Liver (tissue), 8 donors: ENCODE measurements at regions not wholly inside any gene's neighbourhood (a gene's known extent, or its start where the extent isn't known, plus 50 kb on each side); places are given as distances from the start of the nearest gene placed in this dataset.

Experiments used
- DNase-seq: peaks from one replicate; pipeline ENCODE4 v3.0.0-alpha.2; 2017; ENCODE audit warnings: low spot score
- H3K27ac ChIP-seq, 2 donors: one replicate each; pipeline ENCODE4 v1.7.0; 2013; ENCODE audit warnings: inconsistent platforms in 2 of 2, low read length in 2 of 2, control low read depth in 1 of 2, low read depth in 1 of 2, mild to moderate bottlenecking in 1 of 2
- H3K27me3 ChIP-seq, 4 donors: one replicate each; pipeline versions ENCODE4 v1.6.1 to v1.7.0; 2013; ENCODE audit warnings: low read length in 3 of 4, inconsistent platforms in 1 of 4, mild to moderate bottlenecking in 1 of 4, moderate library complexity in 1 of 4; ENCODE audit not compliant: control insufficient read depth in 4 of 4, insufficient read depth in 4 of 4
- H3K36me3 ChIP-seq, 4 donors: one replicate each; pipeline versions ENCODE4 v1.6.1 to v1.7.0; 2013; ENCODE audit warnings: low read length in 3 of 4, mild to moderate bottlenecking in 3 of 4, low read depth in 1 of 4, moderate library complexity in 1 of 4; ENCODE audit not compliant: control insufficient read depth in 4 of 4, insufficient read depth in 3 of 4
- H3K4me1 ChIP-seq, 4 donors: one replicate each; pipeline versions ENCODE4 v1.6.1 to v1.7.0; 2013; ENCODE audit warnings: low read length in 3 of 4, mild to moderate bottlenecking in 3 of 4, moderate library complexity in 1 of 4; ENCODE audit not compliant: control insufficient read depth in 4 of 4, insufficient read depth in 4 of 4
- H3K4me3 ChIP-seq, 3 donors: one replicate each; pipeline versions ENCODE4 v1.6.1 to v1.7.0; 2013; ENCODE audit warnings: low read length in 3 of 3, control low read depth in 1 of 3, low read depth in 1 of 3, mild to moderate bottlenecking in 1 of 3
- H3K9ac ChIP-seq, 2 donors: one replicate each; pipeline ENCODE4 v1.7.0; 2013; ENCODE audit warnings: low read length in 2 of 2, mild to moderate bottlenecking in 2 of 2, moderate library complexity in 2 of 2, control low read depth in 1 of 2, low read depth in 1 of 2
- H3K9me3 ChIP-seq, 4 donors: one replicate each; pipeline versions ENCODE4 v1.6.1 to v1.7.0; 2013; ENCODE audit warnings: low read length in 3 of 4; ENCODE audit not compliant: control insufficient read depth in 4 of 4
- GABPA ChIP-seq, 2 donors: IDR thresholded peaks in 1 of 2; conservative IDR thresholded peaks in 1 of 2; 2 replicates each; pipeline ENCODE4 v1.6.1; 2016; ENCODE audit warnings: antibody characterized with exemption in 2 of 2, mild to moderate bottlenecking in 1 of 2, moderate library complexity in 1 of 2
- JUND ChIP-seq, 2 donors: IDR thresholded peaks; 2 replicates each; pipeline ENCODE4 v1.6.1; 2016; ENCODE audit warnings: antibody characterized with exemption in 2 of 2
- RAD21 ChIP-seq, 2 donors: IDR thresholded peaks; 2 replicates each; pipeline ENCODE4 v1.6.1; 2016; ENCODE audit warnings: antibody characterized with exemption in 2 of 2, mild to moderate bottlenecking in 2 of 2
- RXRA ChIP-seq, 2 donors: IDR thresholded peaks; 2 replicates each; pipeline ENCODE4 v1.6.1; 2017 to 2018; ENCODE audit warnings: antibody characterized with exemption in 2 of 2, mild to moderate bottlenecking in 1 of 2
- SP1 ChIP-seq: IDR thresholded peaks from 2 replicates; pipeline ENCODE4 v1.6.1; 2018; ENCODE audit warnings: antibody characterized with exemption, mild to moderate bottlenecking
- TAF1 ChIP-seq: conservative IDR thresholded peaks from 2 replicates; pipeline ENCODE4 v1.6.1; 2016; ENCODE audit warnings: antibody characterized with exemption, mild to moderate bottlenecking
- YY1 ChIP-seq: IDR thresholded peaks from 2 replicates; pipeline ENCODE4 v1.6.1; 2016; ENCODE audit warnings: antibody characterized with exemption, mild to moderate bottlenecking
- ZBTB33 ChIP-seq: IDR thresholded peaks from 2 replicates; pipeline ENCODE4 v1.6.1; 2016; ENCODE audit warnings: antibody characterized with exemption
- WGBS: extraction: QIAGEN DNeasy Blood & Tissue Kit; methylation state at CpG from one replicate; pipeline ENCODE4 v1.1.7; 2013; 5-methylcytosine and 5-hydroxymethylcytosine counted together
- TF ChIP-seq, protein P1 (sequence below): IDR thresholded peaks from 2 replicates; pipeline ENCODE4 v1.6.1; 2016; ENCODE audit warnings: antibody characterized with exemption, mild to moderate bottlenecking
- TF ChIP-seq, protein P2 (sequence below): fragments of 150-350 bp; IDR thresholded peaks from 2 replicates; pipeline ENCODE4 v1.5.1; 2017; ENCODE audit warnings: improper control_type of control experiment, low read depth, low read length; ENCODE audit not compliant: missing input control
- donor health status: healthy.
- donor health status: healthy.
- donor health status: healthy.
- donor health status: healthy.
- donor health status: healthy.

DNA sequence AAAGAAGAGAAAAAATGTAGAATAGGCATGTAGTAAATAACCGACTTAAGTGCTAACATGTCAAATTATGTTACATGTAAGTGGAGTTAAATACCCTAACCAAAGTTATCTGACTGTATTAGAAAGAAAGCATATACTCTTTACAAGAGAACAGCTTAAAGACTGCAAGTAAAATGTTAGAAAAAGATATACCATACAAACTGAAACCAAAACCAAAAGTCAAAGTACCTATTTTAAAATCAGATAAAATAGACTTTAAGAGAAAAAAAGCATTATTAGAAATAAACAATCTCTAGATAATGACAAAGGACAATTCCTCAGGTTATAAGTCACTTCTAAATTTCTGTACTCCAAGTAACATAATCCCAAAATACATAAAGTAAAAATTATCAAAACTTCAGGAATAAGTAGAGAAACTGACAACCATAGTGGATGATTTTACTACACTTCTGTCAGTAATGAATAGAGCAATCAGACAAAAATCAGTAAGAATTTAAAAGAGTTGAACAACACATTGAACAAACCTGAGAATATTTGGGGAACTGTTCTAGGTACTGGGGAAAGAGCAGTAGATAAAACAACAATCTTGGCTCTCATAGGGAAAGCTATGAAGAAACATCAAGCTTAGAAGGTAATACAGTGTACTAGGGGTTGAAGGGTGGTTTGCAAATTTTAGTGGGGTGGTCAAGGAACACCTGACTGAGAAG is 127.3 kb downstream of the TBX19 start:
- 92% methylated on average over 1 of the region's 1 CpG for WGBS
- Histone ChIP-seq H3K4me3 (no peak overlapping the region), H3K4me1 (no peaks in the 10 kb centered on the region), H3K27ac (no peak overlapping the region), H3K9me3 (no peaks in the 10 kb centered on the region), H3K27me3 (no peaks in the 10 kb centered on the region), H3K36me3 (no peaks in the 10 kb centered on the region), H3K9ac (no peak overlapping the region)
- TF ChIP-seq ZBTB33, result no peak
- no peak for TF ChIP-seq GABPA (IDR thresholded peaks at IDR 0.05 in 1 of 2, conservative IDR thresholded peaks at IDR 0.05 in 1 of 2)
- TF ChIP-seq, protein P1, sequence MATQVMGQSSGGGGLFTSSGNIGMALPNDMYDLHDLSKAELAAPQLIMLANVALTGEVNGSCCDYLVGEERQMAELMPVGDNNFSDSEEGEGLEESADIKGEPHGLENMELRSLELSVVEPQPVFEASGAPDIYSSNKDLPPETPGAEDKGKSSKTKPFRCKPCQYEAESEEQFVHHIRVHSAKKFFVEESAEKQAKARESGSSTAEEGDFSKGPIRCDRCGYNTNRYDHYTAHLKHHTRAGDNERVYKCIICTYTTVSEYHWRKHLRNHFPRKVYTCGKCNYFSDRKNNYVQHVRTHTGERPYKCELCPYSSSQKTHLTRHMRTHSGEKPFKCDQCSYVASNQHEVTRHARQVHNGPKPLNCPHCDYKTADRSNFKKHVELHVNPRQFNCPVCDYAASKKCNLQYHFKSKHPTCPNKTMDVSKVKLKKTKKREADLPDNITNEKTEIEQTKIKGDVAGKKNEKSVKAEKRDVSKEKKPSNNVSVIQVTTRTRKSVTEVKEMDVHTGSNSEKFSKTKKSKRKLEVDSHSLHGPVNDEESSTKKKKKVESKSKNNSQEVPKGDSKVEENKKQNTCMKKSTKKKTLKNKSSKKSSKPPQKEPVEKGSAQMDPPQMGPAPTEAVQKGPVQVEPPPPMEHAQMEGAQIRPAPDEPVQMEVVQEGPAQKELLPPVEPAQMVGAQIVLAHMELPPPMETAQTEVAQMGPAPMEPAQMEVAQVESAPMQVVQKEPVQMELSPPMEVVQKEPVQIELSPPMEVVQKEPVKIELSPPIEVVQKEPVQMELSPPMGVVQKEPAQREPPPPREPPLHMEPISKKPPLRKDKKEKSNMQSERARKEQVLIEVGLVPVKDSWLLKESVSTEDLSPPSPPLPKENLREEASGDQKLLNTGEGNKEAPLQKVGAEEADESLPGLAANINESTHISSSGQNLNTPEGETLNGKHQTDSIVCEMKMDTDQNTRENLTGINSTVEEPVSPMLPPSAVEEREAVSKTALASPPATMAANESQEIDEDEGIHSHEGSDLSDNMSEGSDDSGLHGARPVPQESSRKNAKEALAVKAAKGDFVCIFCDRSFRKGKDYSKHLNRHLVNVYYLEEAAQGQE, result no peak
- TF ChIP-seq YY1, result no peak
- TF ChIP-seq TAF1, result no peak
- TF ChIP-seq JUND (IDR thresholded peaks at IDR 0.05), result no peak
- DNase-seq, result no peak

- H3K4me1 ChIP-seq, result no peaks in the 10 kb centered on the region
- H3K27me3 ChIP-seq, result no peaks in the 10 kb centered on the region
- DNase-seq, result no peak
- TF ChIP-seq SP1 (no peak), TAF1 (no peak), ZBTB33 (no peak), RAD21 (IDR thresholded peaks at IDR 0.05) (no peak), JUND (IDR thresholded peaks at IDR 0.05) (no peak), RXRA (IDR thresholded peaks at IDR 0.05) (no peak), YY1 (no peak)
- TF ChIP-seq, protein P2, sequence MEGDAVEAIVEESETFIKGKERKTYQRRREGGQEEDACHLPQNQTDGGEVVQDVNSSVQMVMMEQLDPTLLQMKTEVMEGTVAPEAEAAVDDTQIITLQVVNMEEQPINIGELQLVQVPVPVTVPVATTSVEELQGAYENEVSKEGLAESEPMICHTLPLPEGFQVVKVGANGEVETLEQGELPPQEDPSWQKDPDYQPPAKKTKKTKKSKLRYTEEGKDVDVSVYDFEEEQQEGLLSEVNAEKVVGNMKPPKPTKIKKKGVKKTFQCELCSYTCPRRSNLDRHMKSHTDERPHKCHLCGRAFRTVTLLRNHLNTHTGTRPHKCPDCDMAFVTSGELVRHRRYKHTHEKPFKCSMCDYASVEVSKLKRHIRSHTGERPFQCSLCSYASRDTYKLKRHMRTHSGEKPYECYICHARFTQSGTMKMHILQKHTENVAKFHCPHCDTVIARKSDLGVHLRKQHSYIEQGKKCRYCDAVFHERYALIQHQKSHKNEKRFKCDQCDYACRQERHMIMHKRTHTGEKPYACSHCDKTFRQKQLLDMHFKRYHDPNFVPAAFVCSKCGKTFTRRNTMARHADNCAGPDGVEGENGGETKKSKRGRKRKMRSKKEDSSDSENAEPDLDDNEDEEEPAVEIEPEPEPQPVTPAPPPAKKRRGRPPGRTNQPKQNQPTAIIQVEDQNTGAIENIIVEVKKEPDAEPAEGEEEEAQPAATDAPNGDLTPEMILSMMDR, result no peak
- H3K4me3 ChIP-seq, result no peak overlapping the region
- 90% methylated on average over 3 of the region's 3 CpGs for WGBS
- H3K36me3 ChIP-seq, result no peaks in the 10 kb centered on the region
- H3K9ac ChIP-seq, result no peak overlapping the region
- H3K27ac ChIP-seq, result no peak overlapping the region
- H3K9me3 ChIP-seq, result no peaks in the 10 kb centered on the region
Observed at GRCh38 chr1:168405906-168406549, 125.4 kb downstream of the TBX19 start.
